Natural killer cell (primary cell): ENCODE measurements at regions not wholly inside any gene's neighbourhood (a gene's known extent, or its start where the extent isn't known, plus 50 kb on each side); places are given as distances from the start of the nearest gene placed in this dataset.

Experiments used
- ATAC-seq, 3 donors: fragments of 150-1000 bp in 2 of 3; fragments of 200-7000 bp in 1 of 3; cut with Tn5 transposase; 1 replicate in 1 of 3; 2 replicates in 2 of 3; pipeline ENCODE4 v1.10.0; 2021; ENCODE audit warnings: mild to moderate bottlenecking in 2 of 3, moderate library complexity in 2 of 3
- DNase-seq, 2 donors: peaks; one replicate each; pipeline versions ENCODE4 v3.0.0 to v3.0.0-alpha.2; 2013 to 2021; ENCODE audit warnings: mixed read lengths in 1 of 2
- H3K27ac ChIP-seq: one replicate; pipeline ENCODE4 v1.5.1; 2013; ENCODE audit warnings: mild to moderate bottlenecking, low read length
- H3K27me3 ChIP-seq: one replicate; pipeline ENCODE4 v1.6.1; 2013; ENCODE audit warnings: low read length; ENCODE audit not compliant: control insufficient read depth, insufficient read depth
- H3K36me3 ChIP-seq: one replicate; pipeline ENCODE4 v1.6.1; 2013; ENCODE audit warnings: low read length; ENCODE audit not compliant: control insufficient read depth, insufficient read depth
- H3K4me1 ChIP-seq: one replicate; pipeline ENCODE4 v1.6.1; 2013; ENCODE audit warnings: low read length; ENCODE audit not compliant: control insufficient read depth, insufficient read depth
- H3K4me3 ChIP-seq: one replicate; pipeline ENCODE4 v1.5.1; 2013; ENCODE audit warnings: low read length
- H3K9me3 ChIP-seq: one replicate; pipeline ENCODE4 v1.6.1; 2013; ENCODE audit warnings: low read length; ENCODE audit not compliant: control insufficient read depth, insufficient read depth
- H3K27ac Mint-ChIP-seq, 2 donors: one replicate each; pipeline ENCODE4 v1.8.0; 2022; ENCODE audit warnings: mild to moderate bottlenecking in 2 of 2, mixed read lengths in 2 of 2, moderate library complexity in 1 of 2
- H3K27me3 Mint-ChIP-seq, 2 donors: one replicate each; pipeline ENCODE4 v1.8.0; 2022; ENCODE audit warnings: low read depth in 2 of 2, mixed read lengths in 2 of 2
- H3K36me3 Mint-ChIP-seq: one replicate; pipeline ENCODE4 v1.8.0; 2022; ENCODE audit warnings: mixed read lengths
- H3K4me1 Mint-ChIP-seq, 2 donors: one replicate each; pipeline ENCODE4 v1.8.0; 2022; ENCODE audit warnings: mixed read lengths in 2 of 2
- H3K4me3 Mint-ChIP-seq: one replicate; pipeline ENCODE4 v1.8.0; 2022; ENCODE audit warnings: mild to moderate bottlenecking, moderate library complexity, mixed read lengths
- H3K9me3 Mint-ChIP-seq, 2 donors: one replicate each; pipeline ENCODE4 v1.8.0; 2022; ENCODE audit warnings: mixed read lengths in 2 of 2
- CTCF ChIP-seq: fragments of 200-600 bp; IDR thresholded peaks from one replicate; pipeline ENCODE4 v1.8.0; 2022; ENCODE audit warnings: antibody characterized with exemption
- WGBS: methylation state at CpG from one replicate; pipeline ENCODE4 v1.1.7; 2013; ENCODE audit warnings: missing lambda C conversion rate; ENCODE audit not compliant: insufficient coverage; 5-methylcytosine and 5-hydroxymethylcytosine counted together
- intact Hi-C: fragments of 100-400 bp; cut with micrococcal nuclease; formaldehyde crosslinking; loops from one replicate; pipeline ENCODE4 v1.14.2; 2022

GRCh38 chr20:39627765-39628164 lies 665.6 kb downstream of the DHX35 start:
- Mint-ChIP-seq H3K4me3 (no peak overlapping the region), H3K27ac (no peak overlapping the region)
- no peak for TF ChIP-seq CTCF

GRCh38 chr20:39624316-39624715 lies 662.2 kb downstream of the DHX35 start:
- TF ChIP-seq CTCF: no peak
- no peak overlapping the region for H3K4me3 ChIP-seq
- intact Hi-C loops: no loop called here
- Mint-ChIP-seq H3K27ac (no peak overlapping the region), H3K27me3 (no peaks in the 10 kb centered on the region), H3K36me3 (no peaks in the 10 kb centered on the region), H3K4me3 (no peak overlapping the region), H3K9me3 (peaks cover 0 to 2% of the 10 kb centered on the region in 2 donors), H3K4me1 (no peaks in the 10 kb centered on the region)
- H3K27ac ChIP-seq: no peak overlapping the region
- DNase-seq (no peak), ATAC-seq (no peak)
- H3K9me3 ChIP-seq: no peaks in the 10 kb centered on the region
- H3K4me1 ChIP-seq: no peaks in the 10 kb centered on the region
- no CpG with 5 or more reads among the region's 1 CpG for WGBS
- H3K27me3 ChIP-seq: no peaks in the 10 kb centered on the region
- no peaks in the 10 kb centered on the region for H3K36me3 ChIP-seq

More at GRCh38 chr20:39627765-39628164, 665.6 kb downstream of the DHX35 start:
- H3K4me1 Mint-ChIP-seq: no peaks in the 10 kb centered on the region
- no peaks in the 10 kb centered on the region for H3K4me1 ChIP-seq
- H3K27me3 Mint-ChIP-seq: no peaks in the 10 kb centered on the region
- H3K9me3 Mint-ChIP-seq: peaks cover 0 to 2% of the 10 kb centered on the region in 2 donors
- no peak overlapping the region for H3K27ac ChIP-seq
- no peaks in the 10 kb centered on the region for H3K36me3 Mint-ChIP-seq
- ATAC-seq: no peak
- no peaks in the 10 kb centered on the region for H3K27me3 ChIP-seq
- no peak for DNase-seq
- H3K4me3 ChIP-seq: no peak overlapping the region
- WGBS: 83% methylated on average over 1 of the region's 1 CpG
- intact Hi-C loops: no loop called here
- no peaks in the 10 kb centered on the region for H3K9me3 ChIP-seq
- H3K36me3 ChIP-seq: no peaks in the 10 kb centered on the region

GRCh38 chr20:39623584-39624234 lies 661.6 kb downstream of the DHX35 start:
- H3K36me3 Mint-ChIP-seq: no peaks in the 10 kb centered on the region

More at GRCh38 chr20:39623584-39624234, 661.6 kb downstream of the DHX35 start:
- H3K36me3 ChIP-seq: no peaks in the 10 kb centered on the region
- H3K4me3 ChIP-seq: no peak overlapping the region
- 48% methylated on average over 2 of the region's 2 CpGs for WGBS
- Mint-ChIP-seq H3K9me3 (peaks cover 0 to 2% of the 10 kb centered on the region in 2 donors), H3K27me3 (no peaks in the 10 kb centered on the region), H3K4me3 (no peak overlapping the region), H3K4me1 (no peaks in the 10 kb centered on the region), H3K27ac (no peak overlapping the region)
- intact Hi-C loops: no loop called here
- no peaks in the 10 kb centered on the region for H3K27me3 ChIP-seq
- no peak for ATAC-seq
- no peaks in the 10 kb centered on the region for H3K9me3 ChIP-seq
- TF ChIP-seq CTCF: no peak
- H3K27ac ChIP-seq: no peak overlapping the region
- no peaks in the 10 kb centered on the region for H3K4me1 ChIP-seq
- no peak for DNase-seq
